ENCODE measurements at regions not wholly inside any gene's neighbourhood (a gene's known extent, or its start where the extent isn't known, plus 50 kb on each side); places are given as distances from the start of the nearest gene placed in this dataset.

DNA sequence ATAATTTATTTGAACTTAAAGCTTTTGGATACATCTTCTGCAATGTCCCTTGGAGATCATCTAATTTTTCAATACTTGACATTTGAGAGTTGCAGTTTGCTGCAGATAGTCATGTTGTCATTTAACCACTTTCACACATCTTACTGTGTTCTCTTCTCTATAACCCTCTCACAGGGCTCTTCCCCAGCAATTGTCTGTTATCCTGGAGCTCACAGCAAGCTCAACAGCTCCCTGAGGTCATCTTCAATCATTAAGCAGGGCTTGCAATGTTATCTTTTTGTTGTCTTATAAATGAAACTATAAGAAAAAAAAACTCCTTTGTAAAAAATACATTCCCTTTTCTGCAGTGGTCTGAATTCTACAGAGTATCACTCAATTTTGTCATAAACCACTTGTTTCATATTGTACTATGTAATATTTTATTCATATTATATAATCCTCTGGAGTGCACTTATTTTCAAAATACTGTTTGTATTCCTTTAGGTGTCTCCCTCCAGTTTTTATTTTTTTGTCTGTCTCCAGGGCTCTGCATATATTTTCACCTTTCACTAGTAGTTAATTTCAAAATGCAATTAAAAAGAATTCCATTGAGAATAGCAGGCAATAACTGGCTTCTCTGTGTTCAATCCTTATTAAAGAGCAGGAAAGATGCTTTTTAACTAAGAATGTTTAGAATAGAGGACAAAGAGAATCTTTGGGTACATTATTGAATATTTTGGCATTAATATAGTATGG is 106.3 kb upstream of the ARSJ start:
- H3K36me3 ChIP-seq (ENCODE audit: low read depth, missing control alignments) = no peaks in the 10 kb centered on the region
- H3K27me3 ChIP-seq = no peaks in the 10 kb centered on the region
- H3K4me3 ChIP-seq = no peak overlapping the region
- DNase-seq = no peak
- intact Hi-C loops (cut with DNase I; ENCODE audit: low total_unique reads) = no loop called here
- no peaks in the 10 kb centered on the region for H3K9me3 ChIP-seq
- H3K4me1 ChIP-seq = no peaks in the 10 kb centered on the region
- no peak for TF ChIP-seq POLR2A (IDR thresholded peaks at IDR 0.05)
- TF ChIP-seq, protein P1, sequence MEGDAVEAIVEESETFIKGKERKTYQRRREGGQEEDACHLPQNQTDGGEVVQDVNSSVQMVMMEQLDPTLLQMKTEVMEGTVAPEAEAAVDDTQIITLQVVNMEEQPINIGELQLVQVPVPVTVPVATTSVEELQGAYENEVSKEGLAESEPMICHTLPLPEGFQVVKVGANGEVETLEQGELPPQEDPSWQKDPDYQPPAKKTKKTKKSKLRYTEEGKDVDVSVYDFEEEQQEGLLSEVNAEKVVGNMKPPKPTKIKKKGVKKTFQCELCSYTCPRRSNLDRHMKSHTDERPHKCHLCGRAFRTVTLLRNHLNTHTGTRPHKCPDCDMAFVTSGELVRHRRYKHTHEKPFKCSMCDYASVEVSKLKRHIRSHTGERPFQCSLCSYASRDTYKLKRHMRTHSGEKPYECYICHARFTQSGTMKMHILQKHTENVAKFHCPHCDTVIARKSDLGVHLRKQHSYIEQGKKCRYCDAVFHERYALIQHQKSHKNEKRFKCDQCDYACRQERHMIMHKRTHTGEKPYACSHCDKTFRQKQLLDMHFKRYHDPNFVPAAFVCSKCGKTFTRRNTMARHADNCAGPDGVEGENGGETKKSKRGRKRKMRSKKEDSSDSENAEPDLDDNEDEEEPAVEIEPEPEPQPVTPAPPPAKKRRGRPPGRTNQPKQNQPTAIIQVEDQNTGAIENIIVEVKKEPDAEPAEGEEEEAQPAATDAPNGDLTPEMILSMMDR (IDR thresholded peaks at IDR 0.05) = no peak
- no peak overlapping the region for H3K27ac ChIP-seq

DNA sequence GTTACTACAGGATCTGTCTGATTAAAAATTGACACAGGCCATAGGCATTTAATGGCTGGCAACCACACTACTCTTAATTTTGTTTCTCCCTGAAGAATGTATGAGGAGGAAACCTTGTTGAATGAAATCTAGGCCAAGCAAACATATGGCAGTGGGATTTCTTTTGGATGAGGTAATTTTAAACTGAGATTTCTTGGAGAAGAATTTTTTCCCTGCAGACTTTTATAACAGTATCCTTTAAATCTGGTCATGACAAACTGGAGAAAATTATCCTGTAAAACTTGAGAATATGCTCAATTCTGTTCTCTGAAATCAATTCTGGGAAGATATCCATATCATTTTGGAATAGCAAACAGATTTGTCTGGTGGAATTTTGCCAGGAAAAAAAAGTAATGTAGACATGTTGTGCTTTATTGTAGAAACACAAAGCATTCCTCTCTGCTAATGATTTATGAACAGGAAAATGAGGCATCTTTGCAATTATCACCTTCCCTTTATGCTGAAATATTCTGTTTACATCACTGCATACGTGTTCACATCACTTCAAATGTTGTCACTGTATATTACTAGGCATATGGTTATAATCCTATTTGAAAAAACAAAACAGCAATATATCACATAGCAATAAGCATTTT is 108.3 kb upstream of the ARSJ start:
- Histone ChIP-seq H3K27ac (no peak overlapping the region), H3K4me1 (no peaks in the 10 kb centered on the region), H3K36me3 (ENCODE audit: low read depth, missing control alignments) (no peaks in the 10 kb centered on the region), H3K9me3 (no peaks in the 10 kb centered on the region), H3K27me3 (no peaks in the 10 kb centered on the region), H3K4me3 (no peak overlapping the region)
- no peak for DNase-seq
- WGBS, 2 donors = 70 to 74% methylated on average over 1 of the region's 1 CpG
- TF ChIP-seq POLR2A (IDR thresholded peaks at IDR 0.05) = no peak
- TF ChIP-seq, protein P1 (IDR thresholded peaks at IDR 0.05) = no peak
- intact Hi-C loops (cut with DNase I; ENCODE audit: low total_unique reads) = no loop called here

DNA sequence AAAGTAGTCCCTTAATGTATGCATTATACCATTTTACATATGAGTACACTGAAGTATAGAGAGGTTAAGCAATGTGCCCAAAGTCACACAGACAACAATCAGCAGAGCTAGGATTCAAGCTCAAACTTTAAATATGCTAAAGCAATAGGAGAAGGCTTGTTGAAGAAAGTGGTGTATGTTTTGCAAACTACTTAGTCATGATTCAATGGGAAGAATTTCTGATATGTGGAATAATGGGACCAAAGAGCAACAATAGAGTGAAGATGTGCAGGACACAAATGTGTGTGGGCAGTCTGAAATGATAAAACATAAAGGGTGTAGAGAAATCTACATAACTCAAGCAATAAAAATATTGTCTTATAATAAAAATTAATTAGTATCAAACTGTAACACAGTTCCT is 109.0 kb upstream of the ARSJ start:
- Histone ChIP-seq H3K9me3 (no peaks in the 10 kb centered on the region), H3K4me1 (no peaks in the 10 kb centered on the region), H3K27ac (no peak overlapping the region), H3K4me3 (no peak overlapping the region), H3K36me3 (ENCODE audit: low read depth, missing control alignments) (no peaks in the 10 kb centered on the region), H3K27me3 (no peaks in the 10 kb centered on the region)
- intact Hi-C loops (cut with DNase I; ENCODE audit: low total_unique reads) = no loop called here
- no peak for TF ChIP-seq POLR2A (IDR thresholded peaks at IDR 0.05)
- TF ChIP-seq, protein P1 (IDR thresholded peaks at IDR 0.05) = no peak
- no peak for DNase-seq

DNA sequence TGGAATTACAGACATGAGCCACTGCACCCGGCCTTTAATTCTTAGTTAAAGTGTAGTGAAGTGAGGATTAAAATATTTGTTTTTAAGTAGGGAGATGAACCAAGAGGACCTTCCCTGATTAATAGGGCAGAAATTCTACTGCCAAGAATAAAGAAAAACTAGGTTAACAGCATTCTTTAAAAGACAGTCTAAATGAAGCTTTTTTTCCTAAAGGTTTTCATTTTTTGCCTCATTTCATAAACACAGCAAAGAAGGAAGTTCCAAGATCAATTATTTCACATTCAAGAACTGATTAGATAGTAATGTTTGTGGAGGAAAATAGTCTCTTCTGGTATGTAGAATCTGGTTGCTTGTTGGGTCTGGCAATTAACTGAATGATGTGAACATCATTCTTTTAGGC is 112.1 kb upstream of the ARSJ start:
- no peak overlapping the region for H3K27ac ChIP-seq
- no peaks in the 10 kb centered on the region for H3K4me1 ChIP-seq
- intact Hi-C loops (cut with DNase I; ENCODE audit: low total_unique reads) = no loop called here
- 45 to 49% methylated on average over 1 of the region's 1 CpG for WGBS, 2 donors
- no peak for DNase-seq
- H3K36me3 ChIP-seq (ENCODE audit: low read depth, missing control alignments) = no peaks in the 10 kb centered on the region
- no peaks in the 10 kb centered on the region for H3K9me3 ChIP-seq
- H3K27me3 ChIP-seq = no peaks in the 10 kb centered on the region
- no peak for TF ChIP-seq POLR2A (IDR thresholded peaks at IDR 0.05)
- TF ChIP-seq, protein P1 (IDR thresholded peaks at IDR 0.05) = no peak
- no peak overlapping the region for H3K4me3 ChIP-seq

DNA sequence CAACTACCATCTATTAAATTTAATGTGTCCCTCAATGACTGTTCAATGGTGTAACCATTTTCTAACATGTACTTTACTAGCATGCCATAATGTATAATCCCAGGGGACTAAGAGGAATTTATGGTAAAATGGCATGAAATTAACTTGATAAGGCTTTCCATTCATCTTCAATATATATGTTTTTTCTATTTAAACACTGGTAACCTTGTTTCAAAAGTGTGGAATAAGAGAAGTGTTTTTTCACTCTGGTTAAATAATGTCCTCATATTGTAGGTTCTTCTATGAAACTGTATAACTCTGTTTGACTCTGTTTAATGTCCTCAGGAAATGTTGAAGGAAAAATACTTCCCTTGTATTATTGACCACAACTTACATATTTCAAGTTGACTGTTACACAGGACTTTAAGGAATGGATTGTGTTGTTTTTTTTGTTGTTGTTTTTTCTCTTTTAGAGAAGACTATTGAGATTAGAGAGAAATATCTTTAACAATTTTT is 113.8 kb upstream of the ARSJ start:
- Histone ChIP-seq H3K36me3 (ENCODE audit: low read depth, missing control alignments) (no peaks in the 10 kb centered on the region), H3K27ac (no peak overlapping the region), H3K4me1 (no peaks in the 10 kb centered on the region), H3K27me3 (no peaks in the 10 kb centered on the region), H3K4me3 (no peak overlapping the region), H3K9me3 (no peaks in the 10 kb centered on the region)
- no peak for DNase-seq
- no peak for TF ChIP-seq POLR2A (IDR thresholded peaks at IDR 0.05)
- TF ChIP-seq, protein P1 (IDR thresholded peaks at IDR 0.05) = no peak
- intact Hi-C loops (cut with DNase I; ENCODE audit: low total_unique reads) = no loop called here

Data from testis (tissue), 2 donors.